GM12872 (cell line): ENCODE measurements at regions not wholly inside any gene's neighbourhood (a gene's known extent, or its start where the extent isn't known, plus 50 kb on each side); places are given as distances from the start of the nearest gene placed in this dataset.
A peak's percentile ranks its signal among the peaks of the same experiment; 100 is the strongest.

Experiments used
- CTCF ChIP-seq: IDR thresholded peaks from 3 replicates; pipeline ENCODE4 v1.5.1; 2011; ENCODE audit warnings: low read depth, mild to moderate bottlenecking, low read length, moderate library complexity; ENCODE audit not compliant: insufficient read depth

GRCh38 chr2:236507393-236508085, 62.1 kb upstream of the ACKR3 start:
- no peak for TF ChIP-seq CTCF

- TF ChIP-seq CTCF = no peak
Observed at GRCh38 chr2:236508466-236508865, 61.2 kb upstream of the ACKR3 start.

- TF ChIP-seq CTCF = no peak
Observed at GRCh38 chr2:236510034-236510433, 59.6 kb upstream of the ACKR3 start.

GRCh38 chr2:236511266-236511665, 58.4 kb upstream of the ACKR3 start:
- no peak for TF ChIP-seq CTCF

- no peak for TF ChIP-seq CTCF
Observed at GRCh38 chr2:236512267-236512666, 57.4 kb upstream of the ACKR3 start.

- TF ChIP-seq CTCF = peak; percentile 91
Observed at GRCh38 chr2:236512902-236513435, 56.7 kb upstream of the ACKR3 start.

- TF ChIP-seq CTCF = no peak
Observed at GRCh38 chr2:236513956-236514355, 55.7 kb upstream of the ACKR3 start.
